ENCODE measurements at regions not wholly inside any gene's neighbourhood (a gene's known extent, or its start where the extent isn't known, plus 50 kb on each side); places are given as distances from the start of the nearest gene placed in this dataset.
A peak's percentile ranks its signal among the peaks of the same experiment; 100 is the strongest.
"Not testable (repeated sequence)": the region's sequence is repeated elsewhere in the genome, so short reads cannot be mapped to it uniquely, and the experiment has no call there.

DNA sequence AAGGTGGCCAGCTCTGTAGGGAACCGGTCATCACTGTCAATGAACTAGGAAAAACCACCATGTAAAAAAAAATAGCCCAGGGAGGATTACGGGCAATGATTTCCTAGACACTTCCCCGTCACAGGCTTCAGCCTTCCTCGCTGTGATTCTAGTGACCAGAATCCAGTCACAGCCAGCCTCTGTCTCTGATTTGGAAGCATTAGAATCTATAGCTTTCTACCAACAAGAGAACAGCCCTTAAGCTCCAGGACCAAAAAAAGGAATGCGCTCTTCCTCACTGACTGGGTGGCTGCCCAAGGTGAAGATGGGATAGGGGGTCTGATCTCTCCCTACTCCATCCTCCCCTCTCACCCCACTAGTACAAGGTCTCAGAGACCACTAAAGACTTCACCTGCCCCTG lies 67.2 kb downstream of the TEX35 start:
- 95% methylated on average over 5 of the region's 5 CpGs for WGBS
- Histone ChIP-seq H3K27ac (ENCODE audit: low read depth in 1 of 2, low read length in 1 of 2) (no peak overlapping the region), H3K4me1 (ENCODE audit: control insufficient read depth in 2 of 2, insufficient read depth in 2 of 2, low read length in 2 of 2) (no peaks in the 10 kb centered on the region), H3K36me3 (ENCODE audit: control insufficient read depth in 2 of 2, insufficient read depth in 2 of 2, low read length in 1 of 2) (no peaks in the 10 kb centered on the region), H3K9me3 (ENCODE audit: control insufficient read depth in 2 of 2, insufficient read depth in 1 of 2, low read length in 1 of 2) (peaks cover 0 to 1% of the 10 kb centered on the region in 2 donors), H3K4me3 (ENCODE audit: low read length in 2 of 2) (no peak overlapping the region), H3K27me3 (ENCODE audit: control insufficient read depth in 2 of 2, insufficient read depth in 1 of 2, low read length in 1 of 2) (peaks cover 0 to 6% of the 10 kb centered on the region in 2 donors)
- no peak for DNase-seq (ENCODE audit: low read depth in 6 of 9, low spot score in 9 of 9)

DNA sequence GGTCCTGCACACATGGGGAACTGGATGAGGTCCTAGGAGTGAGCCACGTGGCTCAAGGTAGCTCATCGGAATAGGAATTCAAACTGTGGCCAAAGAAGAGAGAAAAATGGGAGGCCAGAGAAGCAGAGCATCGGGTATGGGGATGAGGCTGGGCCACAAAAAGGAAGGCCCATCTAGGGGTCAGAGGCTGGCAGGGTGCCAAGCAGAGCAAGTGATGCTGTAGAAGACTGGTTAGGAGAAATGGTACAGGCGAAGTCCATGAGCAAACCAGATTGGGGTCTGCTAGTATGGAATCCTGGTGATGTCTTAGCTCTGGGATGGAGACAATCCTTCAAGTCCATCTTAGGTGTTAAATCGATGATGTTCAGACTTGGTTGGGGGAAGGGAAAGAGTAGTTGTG lies 68.0 kb downstream of the TEX35 start:
- no peak for DNase-seq (ENCODE audit: low read depth in 6 of 9, low spot score in 9 of 9)
- H3K27me3 ChIP-seq (ENCODE audit: control insufficient read depth in 2 of 2, insufficient read depth in 1 of 2, low read length in 1 of 2): peaks cover 0 to 6% of the 10 kb centered on the region in 2 donors
- no peak overlapping the region for H3K4me3 ChIP-seq (ENCODE audit: low read length in 2 of 2)
- H3K36me3 ChIP-seq (ENCODE audit: control insufficient read depth in 2 of 2, insufficient read depth in 2 of 2, low read length in 1 of 2): no peaks in the 10 kb centered on the region
- H3K9me3 ChIP-seq (ENCODE audit: control insufficient read depth in 2 of 2, insufficient read depth in 1 of 2, low read length in 1 of 2): peaks cover 0 to 1% of the 10 kb centered on the region in 2 donors
- WGBS: 92% methylated on average over 5 of the region's 5 CpGs
- H3K4me1 ChIP-seq (ENCODE audit: control insufficient read depth in 2 of 2, insufficient read depth in 2 of 2, low read length in 2 of 2): no peaks in the 10 kb centered on the region
- no peak overlapping the region for H3K27ac ChIP-seq (ENCODE audit: low read depth in 1 of 2, low read length in 1 of 2)

DNA sequence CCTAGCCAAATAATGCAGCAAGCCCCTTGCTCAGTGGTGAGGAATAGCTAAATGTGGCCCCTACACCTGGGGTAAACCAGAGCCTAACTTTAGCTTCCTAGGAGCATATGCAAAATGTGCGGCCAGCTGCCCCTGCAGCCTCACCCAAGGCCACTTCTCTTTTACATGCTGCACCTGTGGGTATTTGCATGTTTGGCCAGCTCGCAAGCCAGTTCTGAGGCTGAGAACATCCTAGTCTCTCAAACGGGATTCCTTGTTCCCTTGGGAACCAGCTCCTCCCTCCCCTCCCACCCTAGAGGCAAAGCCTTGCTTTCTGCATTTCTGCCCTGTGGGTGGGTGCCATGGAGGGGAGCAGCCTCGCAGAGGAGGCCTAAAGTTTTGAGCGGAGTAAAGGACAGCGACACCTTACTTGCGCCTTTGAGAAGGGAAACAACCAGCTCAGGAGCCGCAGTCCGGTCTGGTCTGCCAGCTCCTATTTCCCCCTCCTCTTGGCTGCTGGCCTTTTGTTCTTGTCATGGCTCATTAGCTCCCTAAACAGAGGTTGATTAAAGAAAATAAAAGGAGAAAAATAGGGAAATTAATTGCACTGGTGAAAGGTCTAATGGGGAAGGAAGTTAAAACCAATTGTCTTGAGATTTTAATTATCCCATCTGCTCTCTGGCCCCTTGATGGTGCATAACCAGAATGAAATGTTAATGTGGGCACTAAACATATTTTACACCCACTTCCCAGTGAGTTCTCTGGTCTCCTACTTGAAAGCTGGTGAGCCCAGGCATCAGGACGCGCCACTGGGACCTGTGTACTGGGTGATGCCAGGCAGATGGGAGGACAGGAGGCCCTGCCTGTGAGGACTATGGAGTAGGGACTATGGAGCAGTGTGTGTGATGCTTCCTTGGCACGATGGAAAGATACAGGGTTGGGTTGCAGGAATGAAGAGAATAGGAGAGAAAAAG lies 68.7 kb downstream of the TEX35 start:
- H3K4me3 ChIP-seq (ENCODE audit: low read length in 2 of 2): no peak overlapping the region
- DNase-seq (ENCODE audit: low read depth in 6 of 9, low spot score in 9 of 9): no peak
- H3K27me3 ChIP-seq (ENCODE audit: control insufficient read depth in 2 of 2, insufficient read depth in 1 of 2, low read length in 1 of 2): peaks cover 0 to 6% of the 10 kb centered on the region in 2 donors
- WGBS: 89% methylated on average over 12 of the region's 12 CpGs
- H3K36me3 ChIP-seq (ENCODE audit: control insufficient read depth in 2 of 2, insufficient read depth in 2 of 2, low read length in 1 of 2): no peaks in the 10 kb centered on the region
- H3K9me3 ChIP-seq (ENCODE audit: control insufficient read depth in 2 of 2, insufficient read depth in 1 of 2, low read length in 1 of 2): peaks cover 0 to 1% of the 10 kb centered on the region in 2 donors
- H3K27ac ChIP-seq (ENCODE audit: low read depth in 1 of 2, low read length in 1 of 2): peak overlapping the region in 1 of 2 donors; percentile 40
- no peaks in the 10 kb centered on the region for H3K4me1 ChIP-seq (ENCODE audit: control insufficient read depth in 2 of 2, insufficient read depth in 2 of 2, low read length in 2 of 2)

DNA sequence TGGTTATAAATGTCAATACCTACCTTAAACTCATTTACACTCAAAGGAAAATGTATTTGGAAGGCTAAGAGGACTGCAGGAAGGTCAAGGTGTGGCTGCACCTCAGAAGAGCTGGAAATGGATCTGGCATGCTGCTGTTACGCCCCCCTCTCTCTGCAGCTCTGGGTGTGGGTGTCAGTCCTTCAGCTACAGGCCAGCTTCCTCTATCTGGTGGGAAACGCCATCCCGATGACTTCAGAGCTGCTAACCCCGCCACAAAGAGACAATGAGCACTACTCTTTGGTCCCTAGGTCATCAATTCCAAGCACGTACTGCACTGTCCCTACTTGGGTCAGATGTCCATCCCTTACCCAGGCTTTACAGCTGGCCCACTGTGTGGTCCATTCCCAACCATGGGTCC lies 74.2 kb downstream of the TEX35 start:
- no peak for DNase-seq (ENCODE audit: low read depth in 6 of 9, low spot score in 9 of 9)
- whole genome bisulfite sequencing: 93% methylated on average over 5 of the region's 5 CpGs
- Histone ChIP-seq H3K36me3 (ENCODE audit: control insufficient read depth in 2 of 2, insufficient read depth in 2 of 2, low read length in 1 of 2) (no peaks in the 10 kb centered on the region), H3K4me3 (ENCODE audit: low read length in 2 of 2) (no peak overlapping the region), H3K4me1 (ENCODE audit: control insufficient read depth in 2 of 2, insufficient read depth in 2 of 2, low read length in 2 of 2) (no peaks in the 10 kb centered on the region), H3K9me3 (ENCODE audit: control insufficient read depth in 2 of 2, insufficient read depth in 1 of 2, low read length in 1 of 2) (no peaks in the 10 kb centered on the region), H3K27me3 (ENCODE audit: control insufficient read depth in 2 of 2, insufficient read depth in 1 of 2, low read length in 1 of 2) (peaks cover 0 to 2% of the 10 kb centered on the region in 2 donors), H3K27ac (ENCODE audit: low read depth in 1 of 2, low read length in 1 of 2) (no peak overlapping the region)

DNA sequence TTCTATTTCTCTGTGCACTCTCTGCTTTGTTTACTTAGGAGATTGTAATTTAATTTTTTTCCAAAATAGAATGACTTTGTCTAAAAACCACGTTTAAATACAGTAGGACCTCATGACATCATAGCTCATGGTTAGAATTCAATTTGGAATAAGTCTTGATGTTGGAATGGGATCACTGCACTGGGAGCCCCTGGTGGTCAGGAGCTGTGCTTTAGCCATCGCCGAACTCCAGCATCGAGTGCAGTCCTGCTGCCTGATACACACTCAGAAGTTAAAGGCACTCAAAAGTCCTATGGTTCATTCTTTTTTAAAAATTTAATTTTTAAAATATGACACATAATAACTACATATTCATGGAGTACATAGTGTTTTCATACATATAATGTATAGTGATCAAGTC lies 75.1 kb downstream of the TEX35 start:
- no peak overlapping the region for H3K27ac ChIP-seq (ENCODE audit: low read depth in 1 of 2, low read length in 1 of 2)
- H3K4me1 ChIP-seq (ENCODE audit: control insufficient read depth in 2 of 2, insufficient read depth in 2 of 2, low read length in 2 of 2): no peaks in the 10 kb centered on the region
- no peak for DNase-seq (ENCODE audit: low read depth in 6 of 9, low spot score in 9 of 9)
- H3K27me3 ChIP-seq (ENCODE audit: control insufficient read depth in 2 of 2, insufficient read depth in 1 of 2, low read length in 1 of 2): peaks cover 0 to 2% of the 10 kb centered on the region in 2 donors
- H3K36me3 ChIP-seq (ENCODE audit: control insufficient read depth in 2 of 2, insufficient read depth in 2 of 2, low read length in 1 of 2): no peaks in the 10 kb centered on the region
- H3K4me3 ChIP-seq (ENCODE audit: low read length in 2 of 2): no peak overlapping the region
- 87% methylated on average over 4 of the region's 4 CpGs for WGBS
- H3K9me3 ChIP-seq (ENCODE audit: control insufficient read depth in 2 of 2, insufficient read depth in 1 of 2, low read length in 1 of 2): no peaks in the 10 kb centered on the region

DNA sequence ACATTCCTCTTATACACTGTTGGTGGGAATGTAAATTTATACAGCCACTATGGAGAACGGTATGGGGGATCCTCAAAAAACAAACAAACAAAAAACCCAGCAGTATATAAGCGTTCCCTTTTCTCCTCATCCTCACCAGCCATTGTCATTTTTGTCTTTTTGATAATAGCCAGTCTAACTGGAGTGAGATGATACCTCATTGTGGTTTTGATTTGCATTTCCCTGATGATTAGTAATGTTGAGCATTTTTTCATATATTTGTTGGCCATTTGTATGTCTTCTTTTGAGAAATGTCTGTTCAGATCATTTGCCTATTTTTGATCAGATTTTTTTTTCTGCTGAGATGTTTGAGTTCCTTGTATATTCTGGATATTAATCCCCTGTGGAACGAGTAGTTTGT lies 76.1 kb downstream of the TEX35 start:
- not testable (repeated sequence) for H3K27ac ChIP-seq (ENCODE audit: low read depth in 1 of 2, low read length in 1 of 2); DNase-seq (ENCODE audit: low read depth in 6 of 9, low spot score in 9 of 9); H3K9me3 ChIP-seq (ENCODE audit: control insufficient read depth in 2 of 2, insufficient read depth in 1 of 2, low read length in 1 of 2); H3K36me3 ChIP-seq (ENCODE audit: control insufficient read depth in 2 of 2, insufficient read depth in 2 of 2, low read length in 1 of 2); H3K27me3 ChIP-seq (ENCODE audit: control insufficient read depth in 2 of 2, insufficient read depth in 1 of 2, low read length in 1 of 2); H3K4me1 ChIP-seq (ENCODE audit: control insufficient read depth in 2 of 2, insufficient read depth in 2 of 2, low read length in 2 of 2); H3K4me3 ChIP-seq (ENCODE audit: low read length in 2 of 2)
- WGBS: 90% methylated on average over 3 of the region's 3 CpGs

DNA sequence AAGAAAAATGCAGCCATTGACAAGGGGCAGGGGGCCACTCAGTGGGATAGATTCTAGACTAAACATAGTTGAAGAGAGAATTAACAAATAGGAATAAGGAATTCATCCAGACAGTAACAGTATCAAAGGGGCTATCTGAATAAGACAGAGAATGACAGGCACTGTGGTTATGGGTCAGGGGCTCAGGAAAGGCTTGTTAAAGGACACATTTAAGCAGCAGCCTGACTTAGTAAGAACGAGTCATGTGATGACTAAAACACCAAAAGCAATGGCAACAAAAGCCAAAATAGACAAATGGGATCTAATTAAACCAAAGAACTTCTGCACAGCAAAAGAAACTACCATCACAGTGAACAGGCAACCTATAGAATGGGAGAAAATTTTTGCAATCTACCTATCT lies 78.9 kb downstream of the TEX35 start:
- 88% methylated on average over 1 of the region's 1 CpG for WGBS
- H3K36me3 ChIP-seq (ENCODE audit: control insufficient read depth in 2 of 2, insufficient read depth in 2 of 2, low read length in 1 of 2); H3K27me3 ChIP-seq (ENCODE audit: control insufficient read depth in 2 of 2, insufficient read depth in 1 of 2, low read length in 1 of 2); DNase-seq (ENCODE audit: low read depth in 6 of 9, low spot score in 9 of 9); H3K27ac ChIP-seq (ENCODE audit: low read depth in 1 of 2, low read length in 1 of 2); H3K4me1 ChIP-seq (ENCODE audit: control insufficient read depth in 2 of 2, insufficient read depth in 2 of 2, low read length in 2 of 2); H3K4me3 ChIP-seq (ENCODE audit: low read length in 2 of 2); H3K9me3 ChIP-seq (ENCODE audit: control insufficient read depth in 2 of 2, insufficient read depth in 1 of 2, low read length in 1 of 2): not testable (repeated sequence)

DNA sequence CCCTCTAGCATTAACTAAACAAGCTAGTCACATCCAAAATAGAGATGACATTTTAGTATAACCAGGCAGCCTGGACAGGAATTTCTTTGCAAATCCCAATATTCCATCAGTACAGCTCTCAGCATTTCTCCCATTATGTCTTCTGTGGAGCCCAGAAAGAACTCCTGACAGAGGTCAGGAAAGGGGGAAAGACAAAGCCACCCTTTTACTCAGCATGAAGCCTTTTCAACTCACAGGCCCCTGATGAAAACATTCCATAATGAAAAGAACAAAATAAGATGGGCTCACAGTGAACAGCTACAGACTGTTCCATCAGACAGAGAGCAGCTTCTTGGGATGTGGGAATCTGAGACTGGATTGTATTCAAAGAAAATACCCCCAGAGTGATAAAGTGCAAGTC lies 80.6 kb downstream of the TEX35 start:
- Histone ChIP-seq H3K4me1 (ENCODE audit: control insufficient read depth in 2 of 2, insufficient read depth in 2 of 2, low read length in 2 of 2) (no peaks in the 10 kb centered on the region), H3K9me3 (ENCODE audit: control insufficient read depth in 2 of 2, insufficient read depth in 1 of 2, low read length in 1 of 2) (no peaks in the 10 kb centered on the region), H3K36me3 (ENCODE audit: control insufficient read depth in 2 of 2, insufficient read depth in 2 of 2, low read length in 1 of 2) (no peaks in the 10 kb centered on the region), H3K4me3 (ENCODE audit: low read length in 2 of 2) (no peak overlapping the region), H3K27me3 (ENCODE audit: control insufficient read depth in 2 of 2, insufficient read depth in 1 of 2, low read length in 1 of 2) (peaks cover 0 to 2% of the 10 kb centered on the region in 2 donors), H3K27ac (ENCODE audit: low read depth in 1 of 2, low read length in 1 of 2) (no peak overlapping the region)
- no peak for DNase-seq (ENCODE audit: low read depth in 6 of 9, low spot score in 9 of 9)

DNA sequence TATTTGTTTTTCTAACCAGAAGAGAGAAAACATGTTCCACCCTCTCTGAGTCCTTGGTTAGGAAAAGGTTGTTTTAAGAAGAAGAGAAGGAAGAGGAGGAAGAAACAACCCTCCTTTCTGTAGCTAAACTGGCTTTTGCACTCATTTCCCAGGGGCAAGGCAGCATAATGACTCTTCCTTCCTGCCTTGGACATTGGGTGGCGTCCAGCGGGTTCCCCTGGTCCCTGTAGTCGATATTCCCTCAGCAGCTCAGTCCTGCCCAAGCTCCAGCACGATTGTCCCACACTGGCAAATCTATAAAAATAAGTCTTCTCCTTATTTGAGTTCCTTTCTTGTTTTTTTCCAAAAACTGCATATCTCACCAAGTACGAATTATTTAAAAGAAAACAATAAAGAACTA lies 81.2 kb downstream of the TEX35 start:
- no peak for DNase-seq (ENCODE audit: low read depth in 6 of 9, low spot score in 9 of 9)
- Histone ChIP-seq H3K27me3 (ENCODE audit: control insufficient read depth in 2 of 2, insufficient read depth in 1 of 2, low read length in 1 of 2) (peaks cover 0 to 2% of the 10 kb centered on the region in 2 donors), H3K4me3 (ENCODE audit: low read length in 2 of 2) (no peak overlapping the region), H3K4me1 (ENCODE audit: control insufficient read depth in 2 of 2, insufficient read depth in 2 of 2, low read length in 2 of 2) (no peaks in the 10 kb centered on the region), H3K9me3 (ENCODE audit: control insufficient read depth in 2 of 2, insufficient read depth in 1 of 2, low read length in 1 of 2) (no peaks in the 10 kb centered on the region), H3K27ac (ENCODE audit: low read depth in 1 of 2, low read length in 1 of 2) (no peak overlapping the region), H3K36me3 (ENCODE audit: control insufficient read depth in 2 of 2, insufficient read depth in 2 of 2, low read length in 1 of 2) (no peaks in the 10 kb centered on the region)
- WGBS: 91% methylated on average over 5 of the region's 5 CpGs
